ENCODE measurements at regions not wholly inside any gene's neighbourhood (a gene's known extent, or its start where the extent isn't known, plus 50 kb on each side); places are given as distances from the start of the nearest gene placed in this dataset.

GRCh38 chr1:195934817-195935553, 673.3 kb downstream of the KCNT2 start:
- DNase-seq (ENCODE audit: low read depth) = no peak

- DNase-seq (ENCODE audit: low read depth) = no peak
Observed at GRCh38 chr1:195933835-195934234, 674.4 kb downstream of the KCNT2 start.

- no peak for DNase-seq (ENCODE audit: low read depth)
Observed at GRCh38 chr1:195915826-195916225, 692.4 kb downstream of the KCNT2 start.

- DNase-seq (ENCODE audit: low read depth) = no peak
Observed at GRCh38 chr1:195909061-195909460, 699.2 kb downstream of the KCNT2 start.

- no peak for DNase-seq (ENCODE audit: low read depth)
Observed at GRCh38 chr1:195908121-195908520, 700.1 kb downstream of the KCNT2 start.

- DNase-seq (ENCODE audit: low read depth) = no peak
Observed at GRCh38 chr1:195903203-195903602, 705.0 kb downstream of the KCNT2 start.

GRCh38 chr1:195902779-195903178, 705.5 kb downstream of the KCNT2 start:
- DNase-seq (ENCODE audit: low read depth) = no peak

GRCh38 chr1:195899762-195900352, 708.4 kb downstream of the KCNT2 start:
- DNase-seq (ENCODE audit: low read depth) = no peak

- no peak for DNase-seq (ENCODE audit: low read depth)
Observed at GRCh38 chr1:195898924-195899323, 709.3 kb downstream of the KCNT2 start.

- no peak for DNase-seq (ENCODE audit: low read depth)
Observed at GRCh38 chr1:195898373-195898772, 709.9 kb downstream of the KCNT2 start.

- DNase-seq (ENCODE audit: low read depth) = no peak
Observed at GRCh38 chr1:195897076-195897475, 711.2 kb downstream of the KCNT2 start.

GRCh38 chr1:195894411-195894810, 713.8 kb downstream of the KCNT2 start:
- DNase-seq (ENCODE audit: low read depth) = no peak

GRCh38 chr1:195886000-195886399, 722.2 kb downstream of the KCNT2 start:
- no peak for DNase-seq (ENCODE audit: low read depth)

GRCh38 chr1:195878478-195878877, 729.8 kb downstream of the KCNT2 start:
- DNase-seq (ENCODE audit: low read depth) = no peak

GRCh38 chr1:195876792-195877191, 731.4 kb downstream of the KCNT2 start:
- DNase-seq (ENCODE audit: low read depth) = no peak

- no peak for DNase-seq (ENCODE audit: low read depth)
Observed at GRCh38 chr1:195872376-195872775, 735.9 kb downstream of the KCNT2 start.

- DNase-seq (ENCODE audit: low read depth) = no peak
Observed at GRCh38 chr1:195867638-195868037, 740.6 kb downstream of the KCNT2 start.

- DNase-seq (ENCODE audit: low read depth) = no peak
Observed at GRCh38 chr1:195866781-195867222, 741.4 kb downstream of the KCNT2 start.

- no peak for DNase-seq (ENCODE audit: low read depth)
Observed at GRCh38 chr1:195866091-195866780, 742.0 kb downstream of the KCNT2 start.

- no peak for DNase-seq (ENCODE audit: low read depth)
Observed at GRCh38 chr1:195851804-195852203, 756.4 kb downstream of the KCNT2 start.

- DNase-seq (ENCODE audit: low read depth) = no peak
Observed at GRCh38 chr1:195851016-195851601, 757.1 kb downstream of the KCNT2 start.

GRCh38 chr1:195849180-195849579, 759.1 kb downstream of the KCNT2 start:
- DNase-seq (ENCODE audit: low read depth) = no peak
